ENCODE measurements at regions not wholly inside any gene's neighbourhood (a gene's known extent, or its start where the extent isn't known, plus 50 kb on each side); places are given as distances from the start of the nearest gene placed in this dataset.

GRCh38 chrX:4588466-4588865 lies 875.0 kb upstream of the PRKX start:
- H3K27ac ChIP-seq = no peak overlapping the region
- ChIA-PET CTCF (no interaction called here), POLR2A (ENCODE audit: low non-redundant PET) (no interaction called here)
- DNase-seq (ENCODE audit: low spot score) = no peak
- TF ChIP-seq, protein P1, sequence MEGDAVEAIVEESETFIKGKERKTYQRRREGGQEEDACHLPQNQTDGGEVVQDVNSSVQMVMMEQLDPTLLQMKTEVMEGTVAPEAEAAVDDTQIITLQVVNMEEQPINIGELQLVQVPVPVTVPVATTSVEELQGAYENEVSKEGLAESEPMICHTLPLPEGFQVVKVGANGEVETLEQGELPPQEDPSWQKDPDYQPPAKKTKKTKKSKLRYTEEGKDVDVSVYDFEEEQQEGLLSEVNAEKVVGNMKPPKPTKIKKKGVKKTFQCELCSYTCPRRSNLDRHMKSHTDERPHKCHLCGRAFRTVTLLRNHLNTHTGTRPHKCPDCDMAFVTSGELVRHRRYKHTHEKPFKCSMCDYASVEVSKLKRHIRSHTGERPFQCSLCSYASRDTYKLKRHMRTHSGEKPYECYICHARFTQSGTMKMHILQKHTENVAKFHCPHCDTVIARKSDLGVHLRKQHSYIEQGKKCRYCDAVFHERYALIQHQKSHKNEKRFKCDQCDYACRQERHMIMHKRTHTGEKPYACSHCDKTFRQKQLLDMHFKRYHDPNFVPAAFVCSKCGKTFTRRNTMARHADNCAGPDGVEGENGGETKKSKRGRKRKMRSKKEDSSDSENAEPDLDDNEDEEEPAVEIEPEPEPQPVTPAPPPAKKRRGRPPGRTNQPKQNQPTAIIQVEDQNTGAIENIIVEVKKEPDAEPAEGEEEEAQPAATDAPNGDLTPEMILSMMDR (conservative IDR thresholded peaks at IDR 0.05; ENCODE audit: low read depth) = no peak

DNA sequence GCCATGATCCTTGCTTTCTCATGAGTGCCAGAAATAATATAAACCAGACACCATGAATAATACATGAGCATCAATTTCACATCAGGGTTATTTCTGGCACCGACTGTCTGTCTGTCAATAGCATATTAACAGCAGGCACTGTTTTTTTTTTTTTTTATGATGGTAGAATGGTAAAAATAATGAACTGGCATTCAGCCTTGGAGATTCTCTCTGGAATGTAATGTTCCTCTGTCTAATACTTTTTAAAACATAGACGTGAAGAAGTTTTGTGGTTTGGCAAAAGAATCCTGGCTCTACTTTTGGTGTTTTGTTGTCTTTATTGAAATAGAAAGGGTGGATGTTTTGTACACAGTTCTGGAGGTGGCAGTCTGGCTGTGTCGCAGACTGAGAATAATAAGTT lies 874.6 kb upstream of the PRKX start:
- TF ChIP-seq, protein P1 (conservative IDR thresholded peaks at IDR 0.05; ENCODE audit: low read depth) = no peak
- no peak for DNase-seq (ENCODE audit: low spot score)
- CTCF ChIA-PET = no interaction called here
- POLR2A ChIA-PET (ENCODE audit: low non-redundant PET) = no interaction called here
- no peak overlapping the region for H3K27ac ChIP-seq

DNA sequence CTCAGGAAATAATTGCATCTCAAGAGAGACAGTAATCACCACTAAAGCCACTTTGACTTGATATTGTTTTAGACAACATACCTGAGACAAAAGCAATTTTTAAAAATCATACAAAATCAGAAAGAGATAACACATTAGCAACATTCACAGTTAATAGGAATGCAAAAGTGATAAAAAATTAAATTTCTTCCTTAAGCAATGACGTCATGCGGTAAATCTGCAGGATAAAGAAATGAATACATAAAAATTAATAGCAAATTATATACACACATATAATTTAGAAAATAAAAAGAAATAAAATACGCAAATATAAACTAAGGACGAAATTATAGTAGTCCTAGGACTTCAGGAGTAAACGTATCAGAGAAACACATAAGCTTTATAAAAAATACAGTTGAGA lies 866.5 kb upstream of the PRKX start:
- H3K27ac ChIP-seq = no peak overlapping the region
- ChIA-PET POLR2A (ENCODE audit: low non-redundant PET) (no interaction called here), CTCF (no interaction called here)
- no peak for DNase-seq (ENCODE audit: low spot score)
- TF ChIP-seq, protein P1 (conservative IDR thresholded peaks at IDR 0.05; ENCODE audit: low read depth) = no peak

- CTCF ChIA-PET = no interaction called here
- DNase-seq (ENCODE audit: low spot score) = no peak
- POLR2A ChIA-PET (ENCODE audit: low non-redundant PET) = no interaction called here
- TF ChIP-seq, protein P1 (conservative IDR thresholded peaks at IDR 0.05; ENCODE audit: low read depth) = no peak
- H3K27ac ChIP-seq = no peak overlapping the region
Observed at GRCh38 chrX:4579480-4579879, 866.0 kb upstream of the PRKX start.

- POLR2A ChIA-PET (ENCODE audit: low non-redundant PET) = no interaction called here
- DNase-seq (ENCODE audit: low spot score) = no peak
- CTCF ChIA-PET = no interaction called here
- TF ChIP-seq, protein P1 (conservative IDR thresholded peaks at IDR 0.05; ENCODE audit: low read depth) = no peak
- H3K27ac ChIP-seq = no peak overlapping the region
Observed at GRCh38 chrX:4572691-4573090, 859.2 kb upstream of the PRKX start.

DNA sequence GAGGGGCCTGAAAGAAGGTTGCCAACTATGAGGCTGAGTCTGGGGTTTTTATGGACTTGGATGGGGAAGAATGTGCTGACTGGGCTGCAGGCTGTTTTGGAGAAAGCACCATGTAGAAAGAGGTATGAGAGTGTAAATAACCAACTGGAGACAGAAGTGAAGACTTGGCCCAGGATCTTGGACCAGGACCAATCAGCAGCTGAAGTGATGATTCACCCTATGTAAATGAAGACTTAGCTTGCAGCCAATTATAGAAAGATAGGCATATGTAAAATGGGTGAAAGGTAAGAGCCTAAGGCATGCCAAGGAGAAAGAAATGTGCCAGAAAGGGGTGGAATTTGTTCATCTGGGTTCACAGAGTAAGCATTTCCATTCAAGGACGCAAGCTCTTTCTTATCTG lies 856.7 kb upstream of the PRKX start:
- TF ChIP-seq, protein P1 (conservative IDR thresholded peaks at IDR 0.05; ENCODE audit: low read depth) = no peak
- DNase-seq (ENCODE audit: low spot score) = no peak
- ChIA-PET CTCF (no interaction called here), POLR2A (ENCODE audit: low non-redundant PET) (no interaction called here)
- H3K27ac ChIP-seq = no peak overlapping the region

GRCh38 chrX:4560192-4560591 lies 846.7 kb upstream of the PRKX start:
- CTCF ChIA-PET = interaction anchor here (0.6 kb wide), 1 partner anchor 51 kb away, joined by 3 read pairs; no protein-coding TSS in a partner anchor
- TF ChIP-seq, protein P1 (conservative IDR thresholded peaks at IDR 0.05; ENCODE audit: low read depth) = no peak
- no peak for DNase-seq (ENCODE audit: low spot score)
- POLR2A ChIA-PET (ENCODE audit: low non-redundant PET) = no interaction called here
- no peak overlapping the region for H3K27ac ChIP-seq
